CD4-positive, alpha-beta T cell treated with Interleukin-1 beta for 1 hour (primary cell): ENCODE measurements at regions not wholly inside any gene's neighbourhood (a gene's known extent, or its start where the extent isn't known, plus 50 kb on each side); places are given as distances from the start of the nearest gene placed in this dataset.
"Not testable (repeated sequence)": the region's sequence is repeated elsewhere in the genome, so short reads cannot be mapped to it uniquely, and the experiment has no call there.

ENCODE experiments used
- DNase-seq, 2 donors: peaks; one replicate each; pipeline ENCODE4 v3.0.0-alpha.2; 2020 to 2022

DNA sequence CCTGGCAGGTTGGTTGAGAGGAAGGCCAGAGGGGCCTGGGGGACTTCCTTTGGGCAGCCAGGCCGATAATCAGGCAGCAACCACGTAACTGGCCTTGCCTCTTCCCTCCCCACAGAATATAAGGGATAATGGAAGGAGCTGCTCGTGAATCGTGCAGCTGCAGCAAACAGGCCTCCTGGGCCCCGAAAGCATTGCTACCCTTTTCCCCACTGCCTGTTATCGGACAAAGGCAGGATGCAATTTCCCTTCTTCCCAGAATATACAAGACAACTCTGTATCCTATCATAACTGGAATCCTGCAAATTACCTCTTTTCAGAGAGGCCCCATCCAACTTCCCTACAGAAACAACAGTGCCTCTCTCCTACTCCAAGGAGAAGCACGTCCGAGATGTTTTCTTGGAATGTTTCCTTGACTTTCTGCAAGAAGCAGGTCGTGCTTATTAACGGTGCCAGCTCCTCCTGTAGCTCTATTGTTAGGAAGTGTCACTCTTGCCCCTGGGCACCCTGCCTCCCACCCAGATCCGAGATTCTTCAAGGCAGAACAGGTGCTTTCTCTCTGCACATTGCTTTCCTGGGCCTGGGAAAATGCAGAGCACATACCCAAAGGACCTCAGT lies 106.0 kb upstream of the TIAM1 start:
- DNase-seq = no peak

DNA sequence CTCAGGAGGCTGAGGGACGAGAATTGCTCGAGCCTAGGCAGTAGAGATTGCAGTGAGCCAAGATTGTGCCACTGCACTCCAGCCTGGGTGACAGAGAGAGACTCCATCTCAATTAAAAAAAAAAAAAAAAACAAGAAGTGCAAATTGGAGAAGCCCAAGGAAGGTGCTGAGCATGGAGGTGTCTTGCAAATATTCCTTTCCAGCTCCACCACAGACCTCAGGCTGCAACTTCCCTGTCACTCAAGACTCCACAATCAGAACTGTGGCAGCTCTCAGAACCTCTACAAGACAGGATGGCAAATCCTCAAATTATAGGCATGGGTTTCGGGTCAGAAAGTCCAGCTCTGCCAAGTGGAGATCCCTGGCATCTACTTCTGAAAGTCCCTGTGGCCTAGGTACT lies 104.4 kb upstream of the TIAM1 start:
- no peak for DNase-seq

DNA sequence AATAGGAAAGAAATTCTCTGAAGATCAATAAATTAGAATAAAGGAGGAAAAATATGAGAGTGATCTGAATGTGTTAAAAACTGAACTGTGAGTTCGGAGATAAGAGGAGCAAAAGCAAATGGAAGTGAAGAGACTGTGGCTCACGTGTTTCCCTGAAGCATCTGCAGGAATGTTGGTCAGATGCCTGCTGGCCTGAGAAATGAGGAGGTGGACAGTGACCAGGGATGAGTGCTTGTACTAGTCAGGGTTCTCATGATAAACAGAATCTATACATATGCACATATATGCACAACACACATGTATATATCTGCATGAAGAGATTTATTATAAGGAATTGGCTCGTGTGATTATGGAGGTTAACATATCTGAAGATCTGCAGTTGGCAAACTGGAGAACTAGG lies 103.4 kb upstream of the TIAM1 start:
- no peak for DNase-seq

DNA sequence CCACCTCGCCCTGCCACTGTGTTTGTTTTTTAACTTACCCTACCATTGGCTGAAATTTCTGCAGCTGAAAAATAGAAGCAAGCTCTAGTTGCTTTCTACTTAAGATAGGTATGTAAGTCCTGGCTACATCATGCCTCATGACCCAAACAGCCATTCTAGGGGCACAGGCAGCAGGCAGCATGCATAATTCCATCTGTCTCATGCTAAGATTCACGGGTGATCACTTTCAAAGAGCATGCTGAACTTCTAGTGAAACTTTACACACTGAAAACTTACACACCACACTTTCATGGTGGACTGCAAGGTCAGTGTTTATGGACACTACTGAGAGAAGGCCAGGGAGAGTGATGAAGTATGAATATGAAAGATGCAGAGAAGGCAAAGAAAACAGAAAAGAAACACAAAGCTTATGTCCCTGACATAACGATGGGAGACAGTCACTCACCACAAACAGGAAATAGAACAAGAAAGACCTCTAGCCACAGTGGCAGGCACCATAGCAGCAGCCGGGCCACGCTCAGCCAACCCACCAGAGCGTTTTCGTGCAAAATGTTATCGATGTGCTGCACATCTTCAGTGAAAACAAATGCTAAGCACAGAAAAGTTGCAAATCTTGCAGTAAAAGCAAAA lies 102.3 kb upstream of the TIAM1 start:
- DNase-seq = peak; percentile 20 to 41

DNA sequence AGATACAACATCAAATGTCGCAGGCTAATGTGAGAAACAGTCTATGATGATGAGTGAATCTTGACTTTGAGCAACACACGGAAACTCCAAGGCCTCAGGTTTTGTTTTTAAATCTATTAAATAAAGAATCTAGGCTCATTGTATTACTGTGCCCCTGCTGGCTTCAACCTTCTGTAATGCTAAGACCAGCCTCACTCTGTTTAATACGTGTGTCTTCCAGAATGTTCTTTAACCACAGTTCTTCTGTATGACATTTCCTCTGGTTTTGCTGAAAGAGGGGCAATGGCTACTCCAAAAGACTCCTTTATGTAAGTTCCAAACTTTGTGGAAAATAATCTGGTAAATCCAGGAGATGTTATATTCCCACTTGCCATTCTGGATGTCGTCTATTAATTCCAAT lies 101.1 kb upstream of the TIAM1 start:
- DNase-seq = no peak

DNA sequence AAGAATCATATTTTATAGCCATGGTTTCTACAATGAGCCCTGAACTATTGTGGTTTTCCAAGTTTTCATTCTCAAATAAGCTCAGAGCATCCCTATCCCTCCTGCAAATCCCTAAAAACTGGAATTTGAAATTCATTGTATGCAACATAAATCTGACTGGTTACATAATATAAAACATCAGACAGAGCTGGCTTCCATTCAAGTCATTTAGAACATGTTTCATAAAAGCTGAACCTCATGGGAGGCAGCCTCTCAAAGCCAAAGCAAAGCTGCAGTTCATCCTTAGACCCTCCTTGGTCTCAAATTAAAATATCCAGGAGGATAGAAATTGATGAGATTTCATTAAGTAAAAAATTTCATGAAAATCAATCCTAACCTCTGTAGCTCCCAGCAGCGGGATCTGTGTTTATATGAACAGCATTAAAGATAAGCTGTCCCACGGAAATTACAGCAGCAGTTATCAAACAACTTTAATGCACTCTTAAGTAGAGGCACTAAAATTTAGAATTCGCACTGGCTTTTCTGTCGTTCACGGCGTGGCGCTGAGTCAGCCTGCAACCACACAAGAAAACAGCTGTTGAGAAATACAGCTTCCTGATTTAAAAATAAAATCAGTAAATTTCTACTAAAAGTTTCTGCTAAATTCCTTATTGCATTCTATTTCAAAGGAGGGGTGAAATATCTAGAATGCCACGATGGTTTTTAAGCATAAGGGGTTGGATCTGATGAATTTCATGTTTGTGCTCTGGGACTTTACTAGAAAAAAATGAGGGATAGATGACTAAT lies 99.9 kb upstream of the TIAM1 start:
- peak in 1 of 2 donors; percentile 29 for DNase-seq

DNA sequence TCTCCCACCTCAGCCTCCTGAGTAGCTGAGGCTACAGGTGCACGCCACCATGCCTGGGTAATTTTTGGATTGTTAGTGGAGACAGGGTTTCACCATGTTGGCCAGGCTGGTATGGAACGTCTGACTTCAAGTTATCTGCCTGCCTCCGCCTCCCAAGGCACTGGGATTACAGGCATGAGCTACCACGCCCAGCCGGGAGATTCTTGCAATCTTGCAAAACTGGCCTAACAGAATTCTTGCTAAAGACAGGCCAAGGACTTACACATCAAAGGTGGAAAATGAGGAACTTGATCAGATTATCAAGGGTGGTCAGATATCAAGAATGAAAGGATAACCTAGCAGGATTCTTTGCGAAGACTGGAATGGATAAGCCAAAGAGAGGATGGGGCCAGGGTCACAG lies 98.3 kb upstream of the TIAM1 start:
- no peak for DNase-seq

DNA sequence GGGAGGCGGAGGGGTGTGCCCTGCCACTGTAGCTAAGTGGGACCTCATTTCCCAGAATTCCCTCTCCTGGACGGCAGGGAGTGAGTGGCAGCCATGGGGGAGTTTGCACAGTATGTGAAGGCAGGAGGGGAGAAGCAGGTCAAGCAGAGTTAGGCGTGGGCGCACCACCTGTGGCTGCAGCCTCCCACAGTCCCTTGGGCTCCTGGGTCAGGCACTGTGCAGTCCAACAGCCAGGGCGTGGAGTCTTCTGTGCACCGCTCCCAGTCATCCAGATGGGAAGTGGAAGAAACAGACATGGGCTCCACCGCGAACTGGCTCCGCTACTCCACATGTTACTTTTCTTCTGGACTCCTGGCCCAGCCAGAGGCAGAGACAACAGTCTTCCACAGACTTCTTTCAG lies 85.4 kb upstream of the TIAM1 start:
- no peak for DNase-seq

DNA sequence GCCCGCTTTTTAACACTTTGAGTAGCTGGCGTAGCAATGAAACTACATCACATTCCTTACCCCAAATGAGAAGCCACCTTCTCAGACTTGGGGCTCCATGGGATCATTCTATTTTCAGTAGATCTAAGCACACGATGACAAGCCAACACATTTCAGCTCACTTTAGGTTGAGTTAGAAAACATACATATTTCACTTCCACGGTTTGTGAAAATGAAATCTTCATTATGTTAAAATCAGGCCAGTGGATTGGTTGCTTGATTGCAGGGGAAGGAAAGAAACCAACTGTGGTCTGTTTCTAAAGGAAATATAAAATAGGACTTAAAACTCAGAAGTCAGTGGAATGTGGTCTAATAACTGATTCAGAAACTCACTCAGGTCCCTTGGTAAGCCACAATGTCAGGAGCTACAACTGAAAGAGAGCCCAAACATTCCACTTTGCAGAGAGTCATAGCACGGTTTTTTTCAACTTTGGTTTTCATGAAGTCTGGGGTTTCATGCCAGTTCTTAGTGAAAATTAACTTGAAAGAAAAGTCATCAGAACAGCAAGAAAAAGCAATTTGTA lies 82.3 kb upstream of the TIAM1 start:
- no peak for DNase-seq

DNA sequence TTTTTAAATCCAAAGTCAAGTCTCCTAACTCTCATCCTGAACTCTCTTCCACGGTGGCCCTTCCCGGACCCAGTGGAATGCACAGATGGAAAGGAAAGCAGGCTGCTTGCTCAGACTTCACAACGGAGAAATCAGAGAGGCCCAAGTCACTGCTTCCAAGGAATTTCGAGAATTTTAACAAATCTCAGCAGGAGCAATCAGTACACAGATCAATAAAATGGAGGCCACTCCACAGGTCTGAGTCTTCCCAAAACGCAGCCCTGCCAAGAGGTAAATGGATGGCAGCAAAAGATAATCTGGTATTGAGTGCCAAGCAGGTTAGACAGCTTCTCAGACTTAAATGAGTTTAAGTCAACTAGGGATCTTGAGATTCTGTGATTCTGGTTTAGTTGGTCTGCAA lies 81.1 kb upstream of the TIAM1 start:
- DNase-seq = no peak

DNA sequence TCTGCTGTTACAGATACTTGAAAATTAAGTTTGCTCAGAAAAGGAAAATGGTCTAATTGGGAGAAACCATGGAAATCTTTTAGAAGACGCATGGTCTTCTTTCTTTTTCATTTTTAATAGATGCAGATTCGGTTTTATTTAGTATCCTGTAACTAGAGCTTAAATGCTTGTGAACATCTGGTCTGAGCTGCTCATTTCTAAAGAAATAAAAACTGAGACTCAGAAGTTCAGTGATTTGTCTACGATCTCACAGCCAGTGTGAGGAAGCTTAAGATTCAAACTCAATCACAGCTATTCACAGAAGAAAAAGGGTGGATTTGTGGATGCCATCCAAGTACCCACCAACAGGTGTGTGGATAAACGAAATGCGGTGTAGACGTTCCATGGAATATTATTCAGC lies 80.0 kb upstream of the TIAM1 start:
- no peak for DNase-seq

DNA sequence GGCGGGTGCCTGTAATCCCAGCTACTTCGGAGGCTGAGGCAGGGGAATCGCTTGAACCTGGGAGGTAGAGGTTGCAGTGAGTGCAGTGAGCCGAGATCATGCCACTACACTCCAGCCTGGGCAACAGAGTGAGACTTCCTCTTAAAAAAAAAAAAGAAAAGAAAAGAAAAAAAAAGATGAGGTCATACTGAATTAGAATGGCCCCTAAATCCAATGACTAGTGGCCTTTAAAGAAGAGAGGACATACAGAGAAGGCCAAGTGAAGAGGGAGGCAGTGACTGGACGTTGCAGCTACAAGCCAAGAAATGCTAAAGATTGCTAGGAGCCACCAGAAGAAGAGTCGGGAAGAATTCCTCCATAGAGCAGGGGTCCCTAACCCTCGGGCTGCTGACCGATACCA lies 76.9 kb upstream of the TIAM1 start:
- no peak for DNase-seq

DNA sequence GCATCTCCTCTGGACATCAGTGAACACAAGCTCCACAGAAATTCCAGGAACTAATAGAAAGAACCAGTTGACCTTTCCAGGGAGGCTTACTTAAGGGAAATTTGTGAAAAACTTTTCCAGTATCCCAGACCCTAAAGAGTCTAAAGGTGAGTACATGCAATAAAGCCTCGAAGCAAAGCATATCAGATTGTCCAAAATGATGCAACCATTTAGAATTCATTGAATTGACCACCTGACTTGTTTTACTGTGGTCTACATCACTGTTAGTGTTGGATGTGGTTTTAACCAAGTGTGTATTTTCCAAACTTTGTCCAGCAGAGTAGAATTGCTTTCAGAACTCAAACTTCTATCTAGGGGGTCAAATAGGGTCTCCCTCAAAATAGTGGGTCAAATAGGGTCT lies 76.3 kb upstream of the TIAM1 start:
- no peak for DNase-seq

DNA sequence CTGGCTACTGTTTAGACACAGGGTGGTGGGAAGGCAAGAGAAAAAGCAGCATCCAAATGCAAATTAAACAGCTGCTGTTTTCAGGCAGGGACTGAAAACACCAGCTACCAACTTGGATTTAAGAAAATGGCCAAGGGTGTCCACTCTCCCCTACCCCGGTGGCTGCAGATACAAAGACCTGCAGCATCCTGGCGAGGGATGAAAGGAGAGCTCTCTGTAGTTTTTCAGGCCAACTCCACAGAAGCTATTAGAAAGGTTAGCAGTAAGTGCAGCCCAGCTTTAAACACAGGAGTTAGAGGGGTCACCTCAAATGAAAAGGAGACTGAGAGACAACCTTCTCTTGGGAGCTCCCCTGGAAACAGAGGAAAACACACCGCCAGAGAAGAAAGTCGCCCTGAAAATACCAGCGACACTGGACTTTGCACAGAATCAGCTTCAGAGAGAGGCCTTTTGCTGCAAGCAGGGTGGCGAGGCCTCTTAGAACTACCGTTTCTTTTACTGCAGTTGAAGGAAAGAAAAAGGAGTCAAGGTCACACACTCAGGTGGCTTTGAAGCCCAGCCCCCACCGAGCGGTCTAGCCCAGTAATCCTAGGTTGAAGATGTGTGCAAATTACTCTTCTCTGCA lies 74.4 kb upstream of the TIAM1 start:
- DNase-seq = no peak

DNA sequence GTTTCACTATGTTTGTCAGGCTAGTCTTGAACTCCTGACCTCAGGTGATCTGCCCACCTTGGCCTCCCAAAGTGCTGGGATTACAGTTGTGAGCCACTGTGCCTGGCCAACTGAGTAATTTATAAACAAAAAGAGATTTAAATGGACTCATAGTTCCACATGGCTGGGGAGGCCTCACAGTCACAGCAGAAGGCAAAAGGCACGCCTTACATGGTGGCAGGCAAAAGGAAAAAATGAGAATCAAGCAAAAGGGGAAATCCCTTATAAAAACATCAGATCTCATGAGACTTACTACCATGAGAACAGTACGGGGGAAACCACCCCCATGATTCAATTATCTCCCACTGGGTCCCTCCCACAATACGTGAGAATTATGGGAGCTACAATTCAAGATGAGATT lies 73.2 kb upstream of the TIAM1 start:
- not testable (repeated sequence) for DNase-seq

DNA sequence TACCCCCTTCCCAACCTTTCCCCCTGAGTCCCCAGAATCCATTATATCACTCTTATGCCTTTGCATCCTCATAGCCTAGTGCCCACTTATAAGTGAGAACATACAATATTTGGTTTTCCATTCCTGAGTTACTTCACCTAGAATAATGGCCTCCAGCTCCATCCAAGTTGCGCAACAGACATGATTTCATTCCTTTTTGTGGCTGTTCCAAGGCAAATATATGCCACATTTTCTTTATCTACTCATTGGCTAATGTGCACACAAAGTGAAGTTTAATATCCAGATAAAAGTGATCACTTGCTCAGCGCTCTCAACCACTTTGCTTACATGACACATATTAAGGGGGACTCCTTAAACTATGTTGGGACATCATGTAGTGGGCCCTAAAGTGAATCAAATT lies 72.4 kb upstream of the TIAM1 start:
- no peak for DNase-seq

DNA sequence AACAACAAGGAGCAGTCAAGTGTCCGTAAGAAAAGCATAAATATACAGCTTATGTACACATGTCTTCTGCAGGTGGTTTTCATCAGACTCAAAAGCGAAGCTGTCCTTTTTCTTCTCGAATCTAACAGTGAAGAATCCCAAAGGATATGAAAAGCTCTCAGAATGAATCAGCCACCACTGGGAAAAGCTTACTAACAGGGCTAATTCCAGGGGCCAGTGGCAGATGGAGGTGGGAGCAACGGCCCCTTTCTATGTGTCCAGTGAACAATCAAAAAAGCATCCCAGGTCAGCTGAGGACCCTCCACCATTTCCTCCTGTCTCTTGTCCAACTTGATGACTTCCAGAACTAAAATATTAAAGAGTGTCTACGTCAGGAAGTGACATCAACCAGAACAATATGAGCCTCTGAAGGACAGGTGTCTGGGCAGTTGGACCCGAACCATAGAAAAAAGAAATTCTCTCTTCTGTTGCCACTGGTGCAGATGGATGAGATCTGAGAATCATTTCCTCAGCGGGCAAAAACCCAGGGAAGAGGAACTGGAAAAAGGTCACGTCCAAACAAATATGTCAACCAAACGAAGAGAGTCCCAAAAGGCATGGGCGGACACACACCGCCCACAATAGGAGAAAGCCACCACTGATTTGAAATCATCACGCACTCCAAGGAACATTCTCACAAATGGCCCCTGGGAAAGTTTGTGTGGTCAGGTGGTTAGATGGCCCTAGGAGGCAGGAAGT lies 70.4 kb upstream of the TIAM1 start:
- no peak for DNase-seq

DNA sequence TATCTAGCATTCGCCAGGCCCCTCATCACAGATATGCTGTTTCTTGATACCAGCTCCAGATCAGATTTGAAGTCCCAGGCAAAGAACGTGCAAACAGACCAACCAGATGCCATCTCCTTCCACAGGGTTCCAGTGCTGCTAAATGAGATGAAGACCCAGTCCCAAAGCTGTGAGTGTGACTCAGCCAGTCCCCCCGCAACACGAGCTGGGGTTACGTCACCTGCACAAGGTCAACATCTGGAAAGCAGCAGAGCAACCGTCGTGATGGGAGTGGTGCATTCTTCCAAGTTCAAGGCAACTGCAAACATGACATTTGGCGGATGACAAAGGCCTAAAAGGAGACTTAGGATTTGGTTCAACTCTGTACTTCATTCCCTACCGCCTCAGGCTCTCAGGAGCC lies 69.6 kb upstream of the TIAM1 start:
- no peak for DNase-seq

DNA sequence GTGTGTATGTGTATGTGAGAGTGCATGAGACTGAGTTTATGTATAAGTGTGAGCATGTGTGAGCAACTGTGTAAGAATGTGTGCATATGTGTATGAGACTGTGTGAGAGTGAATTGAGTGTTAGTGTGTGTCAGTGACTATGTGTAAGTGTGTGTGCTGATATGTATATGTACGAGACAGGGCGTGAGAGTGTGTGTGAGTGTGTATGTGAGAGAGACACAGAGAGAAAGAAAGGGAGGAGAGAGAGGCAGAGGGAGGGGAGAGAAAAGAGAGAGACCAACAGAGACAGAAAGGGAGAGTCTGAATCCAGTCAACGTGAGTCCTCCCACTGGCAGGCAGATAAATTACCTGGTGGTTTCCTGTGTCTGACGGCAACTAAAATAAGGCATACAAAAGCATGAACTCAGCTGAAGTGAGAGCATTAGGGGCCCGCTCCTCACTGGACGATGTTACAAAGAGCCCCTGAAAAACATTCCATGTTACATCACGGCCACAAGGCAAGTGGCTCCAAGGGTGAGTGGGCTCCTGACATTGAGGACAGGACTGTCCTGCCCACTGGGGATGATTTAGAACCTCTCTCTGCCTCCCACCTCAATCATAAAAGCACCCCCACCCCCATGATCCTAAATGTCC lies 66.6 kb upstream of the TIAM1 start:
- peak in 1 of 2 donors; percentile 27 for DNase-seq

DNA sequence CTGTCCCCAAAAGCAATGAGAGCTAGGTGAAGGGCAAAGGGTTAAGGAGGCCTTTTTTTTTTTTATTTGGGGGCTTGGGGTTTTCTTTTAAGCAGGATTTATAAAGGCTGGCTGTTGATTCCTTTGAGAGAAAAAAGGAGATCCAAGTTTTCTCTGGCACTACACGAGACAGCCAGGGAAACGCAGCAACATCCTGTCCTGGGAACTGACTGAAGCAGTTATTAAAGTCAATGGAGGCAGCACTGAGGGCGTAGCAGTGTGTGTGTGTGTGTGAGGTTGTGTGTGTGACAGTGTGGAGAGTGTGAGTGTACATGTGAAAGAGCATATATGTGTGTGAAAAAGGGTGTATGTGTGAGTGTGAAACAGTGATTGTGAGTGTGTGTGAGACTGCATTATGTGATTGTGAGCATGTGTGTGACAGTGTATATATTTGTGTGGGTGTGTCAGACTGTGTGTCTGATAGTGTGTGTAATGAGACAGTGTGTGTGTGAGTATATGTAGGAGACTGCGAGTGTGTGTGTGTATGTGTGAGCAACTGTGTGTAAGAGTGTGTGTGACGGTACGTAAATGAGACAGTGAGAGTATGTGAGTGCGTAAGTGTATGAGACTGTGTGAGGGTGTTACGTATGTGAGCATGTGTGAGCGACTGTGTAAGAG lies 65.9 kb upstream of the TIAM1 start:
- no peak for DNase-seq

DNA sequence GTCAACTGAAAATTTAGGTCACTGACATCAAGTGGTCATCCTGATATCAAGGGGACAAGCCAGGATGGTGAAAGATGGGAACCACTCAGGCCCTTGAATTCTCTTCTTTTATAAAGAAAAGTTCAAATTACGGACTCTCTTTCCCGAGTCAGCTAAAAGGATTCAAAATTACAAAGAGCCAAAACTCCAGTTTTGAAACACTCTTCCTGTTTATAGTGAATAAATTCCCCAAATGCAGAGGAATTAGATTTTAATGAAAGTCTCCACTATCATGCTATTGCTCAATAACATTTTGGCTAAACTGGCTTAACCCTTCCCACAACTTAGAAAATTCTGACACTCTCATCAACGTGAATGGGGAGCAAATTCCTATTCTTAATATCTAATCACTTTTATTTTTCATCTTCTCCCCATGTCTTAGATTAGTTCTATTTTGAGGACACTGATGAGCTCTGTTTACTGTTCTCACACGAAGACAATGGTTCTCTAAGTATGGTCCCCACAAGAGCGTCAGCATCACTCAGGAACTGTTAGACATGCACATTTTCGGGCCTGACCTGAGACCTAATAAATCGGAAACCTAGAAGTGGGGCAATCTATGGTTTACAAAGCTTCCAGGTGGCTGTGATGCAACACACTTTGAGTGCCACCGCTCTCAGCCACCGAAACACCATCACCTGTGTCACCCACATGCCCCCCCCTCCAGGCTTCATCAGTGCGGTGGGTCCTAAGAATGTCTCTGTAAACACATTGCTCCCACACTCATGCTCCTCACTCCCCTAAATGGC lies 64.4 kb upstream of the TIAM1 start:
- no peak for DNase-seq
